GM18507 (cell line): ENCODE measurements at regions not wholly inside any gene's neighbourhood (a gene's known extent, or its start where the extent isn't known, plus 50 kb on each side); places are given as distances from the start of the nearest gene placed in this dataset.
"Not testable (repeated sequence)": the region's sequence is repeated elsewhere in the genome, so short reads cannot be mapped to it uniquely, and the experiment has no call there.

ENCODE experiments used
- DNase-seq: peaks from one replicate; pipeline ENCODE4 v3.0.0; 2011; ENCODE audit warnings: low read depth; ENCODE audit not compliant: insufficient read length; ENCODE audit errors: extremely low spot score
- FAIRE-seq: peaks from 2 replicates; lab custom pipeline; 2011; peaks lifted over from hg19 to GRCh38; lab: Jason Lieb, UNC

GRCh38 chr3:194189243-194189791 lies 53.4 kb downstream of the HES1 start:
- no peak for DNase-seq
- no peak for FAIRE-seq

- not testable (repeated sequence) for DNase-seq, FAIRE-seq
These were observed 55.9 kb downstream of the HES1 start for GRCh38 chr3:194191850-194192249.

GRCh38 chr3:194194051-194194756 lies 58.3 kb downstream of the HES1 start:
- FAIRE-seq = no peak
- no peak for DNase-seq

- DNase-seq (no peak), FAIRE-seq (no peak)
These were observed 58.8 kb downstream of the HES1 start for GRCh38 chr3:194194757-194195085.

- DNase-seq = no peak
- FAIRE-seq = no peak
These were observed 59.7 kb downstream of the HES1 start for GRCh38 chr3:194195611-194196010.

GRCh38 chr3:194196876-194197275 lies 60.9 kb downstream of the HES1 start:
- DNase-seq = no peak
- FAIRE-seq = no peak

GRCh38 chr3:194197396-194197960 lies 61.5 kb downstream of the HES1 start:
- FAIRE-seq (no peak), DNase-seq (no peak)

GRCh38 chr3:194197981-194198695 lies 62.2 kb downstream of the HES1 start:
- FAIRE-seq (no peak), DNase-seq (no peak)

- DNase-seq (no peak), FAIRE-seq (no peak)
These were observed 63.0 kb downstream of the HES1 start for GRCh38 chr3:194198938-194199337.

GRCh38 chr3:194200422-194201081 lies 64.6 kb downstream of the HES1 start:
- DNase-seq (no peak), FAIRE-seq (no peak)

GRCh38 chr3:194201953-194202666 lies 66.2 kb downstream of the HES1 start:
- FAIRE-seq (no peak), DNase-seq (no peak)

- FAIRE-seq = no peak
- no peak for DNase-seq
These were observed 67.6 kb downstream of the HES1 start for GRCh38 chr3:194203482-194204041.

- no peak for DNase-seq
These were observed 68.4 kb downstream of the HES1 start for GRCh38 chr3:194204042-194204987.

GRCh38 chr3:194205675-194206133 lies 69.8 kb downstream of the HES1 start:
- FAIRE-seq (no peak), DNase-seq (no peak)

More at GRCh38 chr3:194204042-194204987, 68.4 kb downstream of the HES1 start:
- no peak for FAIRE-seq

GRCh38 chr3:194206320-194206719 lies 70.4 kb downstream of the HES1 start:
- no peak for FAIRE-seq

GRCh38 chr3:194208709-194209108 lies 72.8 kb downstream of the HES1 start:
- no peak for FAIRE-seq

More at GRCh38 chr3:194206320-194206719, 70.4 kb downstream of the HES1 start:
- DNase-seq = no peak

GRCh38 chr3:194212161-194212844 lies 76.4 kb downstream of the HES1 start:
- no peak for FAIRE-seq

More at GRCh38 chr3:194208709-194209108, 72.8 kb downstream of the HES1 start:
- no peak for DNase-seq

More at GRCh38 chr3:194212161-194212844, 76.4 kb downstream of the HES1 start:
- no peak for DNase-seq
